ENCODE measurements at regions not wholly inside any gene's neighbourhood (a gene's known extent, or its start where the extent isn't known, plus 50 kb on each side); places are given as distances from the start of the nearest gene placed in this dataset.

- no peak for DNase-seq
Measured at GRCh38 chr6:163844761-163845160, 430.2 kb downstream of the QKI start.

- DNase-seq, result no peak
Measured at GRCh38 chr6:163844357-163844756, 429.8 kb downstream of the QKI start.

- DNase-seq, result no peak
Measured at GRCh38 chr6:163843218-163843617, 428.7 kb downstream of the QKI start.

- DNase-seq, result no peak
Measured at GRCh38 chr6:163842467-163842866, 427.9 kb downstream of the QKI start.

- no peak for DNase-seq
Measured at GRCh38 chr6:163841733-163842132, 427.2 kb downstream of the QKI start.

- DNase-seq, result no peak
Measured at GRCh38 chr6:163841326-163841725, 426.8 kb downstream of the QKI start.

- DNase-seq, result no peak
Measured at GRCh38 chr6:163840880-163841279, 426.4 kb downstream of the QKI start.

- DNase-seq, result no peak
Measured at GRCh38 chr6:163839296-163839695, 424.8 kb downstream of the QKI start.

GRCh38 chr6:163837691-163838431 lies 423.3 kb downstream of the QKI start:
- DNase-seq, result no peak

GRCh38 chr6:163836876-163837690 lies 422.6 kb downstream of the QKI start:
- DNase-seq, result no peak

- no peak for DNase-seq
Measured at GRCh38 chr6:163835439-163836171, 421.1 kb downstream of the QKI start.

GRCh38 chr6:163834226-163834970 lies 419.9 kb downstream of the QKI start:
- no peak for DNase-seq

- DNase-seq, result no peak
Measured at GRCh38 chr6:163831736-163832135, 417.2 kb downstream of the QKI start.

GRCh38 chr6:163830641-163831040 lies 416.1 kb downstream of the QKI start:
- no peak for DNase-seq

- no peak for DNase-seq
Measured at GRCh38 chr6:163828038-163828795, 413.7 kb downstream of the QKI start.

GRCh38 chr6:163827143-163827542 lies 412.6 kb downstream of the QKI start:
- DNase-seq, result no peak

- no peak for DNase-seq
Measured at GRCh38 chr6:163826629-163827028, 412.1 kb downstream of the QKI start.

- no peak for DNase-seq
Measured at GRCh38 chr6:163825033-163825432, 410.5 kb downstream of the QKI start.

GRCh38 chr6:163823577-163823976 lies 409.1 kb downstream of the QKI start:
- no peak for DNase-seq

- no peak for DNase-seq
Measured at GRCh38 chr6:163820745-163821458, 406.4 kb downstream of the QKI start.

GRCh38 chr6:163820171-163820570 lies 405.7 kb downstream of the QKI start:
- no peak for DNase-seq
